DND-41 (cell line): ENCODE measurements at regions not wholly inside any gene's neighbourhood (a gene's known extent, or its start where the extent isn't known, plus 50 kb on each side); places are given as distances from the start of the nearest gene placed in this dataset.

Experiments
- ATAC-seq: fragments of 200-7000 bp; cut with Tn5 transposase; 3 replicates; pipeline ENCODE4 v1.9.1; 2021; ENCODE audit warnings: low read depth; ENCODE audit not compliant: insufficient read depth
- DNase-seq: peaks from one replicate; pipeline ENCODE4 v3.0.0-alpha.2; 2020
- H2AFZ ChIP-seq: 2 replicates; pipeline ENCODE4 v1.6.0; 2012; ENCODE audit warnings: low read depth, low read length
- H3K27ac ChIP-seq: 2 replicates; pipeline ENCODE4 v1.5.1; 2012; ENCODE audit warnings: low read length, inconsistent platforms
- H3K27me3 ChIP-seq: fragments of 200-600 bp; sonication (generic); 2 replicates; pipeline ENCODE4 v1.6.0; 2012; ENCODE audit warnings: low read length, mild to moderate bottlenecking, inconsistent platforms; ENCODE audit not compliant: insufficient read depth, poor library complexity
- H3K36me3 ChIP-seq: 2 replicates; pipeline ENCODE4 v1.5.1; 2012; ENCODE audit warnings: low read length, inconsistent platforms; ENCODE audit not compliant: insufficient read depth
- H3K4me1 ChIP-seq: 2 replicates; pipeline ENCODE4 v1.5.1; 2012; ENCODE audit warnings: mild to moderate bottlenecking, low read length; ENCODE audit not compliant: insufficient read depth
- H3K4me2 ChIP-seq: 2 replicates; pipeline ENCODE4 v1.6.0; 2012; ENCODE audit warnings: mild to moderate bottlenecking, moderate library complexity, low read length, inconsistent platforms; ENCODE audit not compliant: insufficient read depth
- H3K4me3 ChIP-seq, 2 experiments: fragments of 200-600 bp in 1 of 2; shearing (Covaris generic) in 1 of 2; 2 replicates each; pipeline ENCODE4 v1.5.1; 2012 to 2016; ENCODE audit warnings: inconsistent platforms in 2 of 2, low read length in 2 of 2, mild to moderate bottlenecking in 2 of 2, low read depth in 1 of 2, moderate library complexity in 1 of 2
- H3K79me2 ChIP-seq: 2 replicates; pipeline ENCODE4 v1.6.0; 2012; ENCODE audit warnings: low read length, inconsistent platforms; ENCODE audit not compliant: insufficient read depth
- H3K9ac ChIP-seq: 2 replicates; pipeline ENCODE4 v1.6.0; 2012; ENCODE audit warnings: low read depth, mild to moderate bottlenecking, inconsistent platforms, low read length, moderate library complexity
- H3K9me3 ChIP-seq: 2 replicates; pipeline ENCODE4 v1.5.1; 2012; ENCODE audit warnings: low read length, moderate library complexity, mild to moderate bottlenecking, inconsistent platforms; ENCODE audit not compliant: insufficient read depth, severe bottlenecking
- H4K20me1 ChIP-seq: 2 replicates; pipeline ENCODE4 v1.6.0; 2012; ENCODE audit warnings: low read length; ENCODE audit not compliant: insufficient read depth
- CTCF ChIP-seq: IDR thresholded peaks from 2 replicates; pipeline ENCODE4 v1.5.1; 2012; ENCODE audit warnings: borderline replicate concordance, low read length, moderate library complexity, mild to moderate bottlenecking; ENCODE audit not compliant: poor library complexity, severe bottlenecking; ENCODE audit errors: extremely low read depth
- EZH2 ChIP-seq: IDR thresholded peaks from 3 replicates; pipeline ENCODE4 v1.6.1; 2012; ENCODE audit warnings: borderline replicate concordance, low read depth, mild to moderate bottlenecking, moderate library complexity, low read length, inconsistent platforms; ENCODE audit not compliant: severe bottlenecking

- Histone ChIP-seq H3K9me3 (no peaks in the 10 kb centered on the region), H3K79me2 (no peaks in the 10 kb centered on the region), H3K27ac (no peak overlapping the region), H3K9ac (no peak overlapping the region), H3K4me3 (no peak overlapping the region), H4K20me1 (no peaks in the 10 kb centered on the region), H3K4me1 (no peaks in the 10 kb centered on the region), H3K36me3 (no peaks in the 10 kb centered on the region), H2AFZ (no peak overlapping the region), H3K27me3 (no peaks in the 10 kb centered on the region), H3K4me2 (no peak overlapping the region)
- no peak for TF ChIP-seq CTCF
- TF ChIP-seq EZH2, result no peak
- DNase-seq (no peak), ATAC-seq (no peak)
Measured at GRCh38 chr4:27094783-27095182, 234.1 kb downstream of the STIM2 start.

GRCh38 chr4:27096142-27096824, 235.6 kb downstream of the STIM2 start:
- H3K9me3 ChIP-seq, result no peaks in the 10 kb centered on the region
- H3K36me3 ChIP-seq, result no peaks in the 10 kb centered on the region
- H3K4me1 ChIP-seq, result no peaks in the 10 kb centered on the region
- no peak for ATAC-seq
- no peak overlapping the region for H2AFZ ChIP-seq
- DNase-seq, result no peak
- no peaks in the 10 kb centered on the region for H3K79me2 ChIP-seq
- H3K4me3 ChIP-seq, result no peak overlapping the region
- H3K4me2 ChIP-seq, result no peak overlapping the region
- H3K27me3 ChIP-seq, result no peaks in the 10 kb centered on the region
- H3K9ac ChIP-seq, result no peak overlapping the region
- no peak overlapping the region for H3K27ac ChIP-seq
- TF ChIP-seq EZH2 (no peak), CTCF (no peak)
- no peaks in the 10 kb centered on the region for H4K20me1 ChIP-seq

GRCh38 chr4:27098034-27098433, 237.4 kb downstream of the STIM2 start:
- Histone ChIP-seq H3K4me3 (no peak overlapping the region), H3K27ac (no peak overlapping the region), H3K9me3 (no peaks in the 10 kb centered on the region), H3K4me1 (no peaks in the 10 kb centered on the region), H3K4me2 (no peak overlapping the region), H3K79me2 (no peaks in the 10 kb centered on the region), H2AFZ (no peak overlapping the region), H3K36me3 (no peaks in the 10 kb centered on the region), H3K9ac (no peak overlapping the region), H3K27me3 (no peaks in the 10 kb centered on the region), H4K20me1 (no peaks in the 10 kb centered on the region)
- DNase-seq, result no peak
- no peak for ATAC-seq
- TF ChIP-seq EZH2 (no peak), CTCF (no peak)
